ENCODE measurements at regions not wholly inside any gene's neighbourhood (a gene's known extent, or its start where the extent isn't known, plus 50 kb on each side); places are given as distances from the start of the nearest gene placed in this dataset.

DNA sequence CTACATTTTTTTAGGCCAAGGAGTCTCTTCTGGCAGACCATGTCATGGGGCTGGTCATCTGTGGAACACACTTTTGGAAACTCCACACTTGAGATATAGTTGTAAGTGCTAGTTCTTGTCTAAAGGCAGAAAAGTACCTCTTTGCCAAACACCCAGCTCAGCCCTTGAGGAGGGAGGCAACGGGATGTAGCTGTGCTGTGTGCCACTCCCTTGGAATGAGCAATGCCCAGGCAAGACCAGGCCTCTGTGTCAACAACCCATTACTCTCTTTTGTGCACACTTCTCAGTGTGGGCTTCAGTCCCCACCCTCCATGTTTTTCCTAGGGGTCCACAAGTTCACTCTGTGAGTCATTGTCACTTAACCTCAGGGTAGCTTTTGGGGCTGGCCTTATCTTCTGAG, 528.3 kb upstream of the CFAP20DC start:
- DNase-seq: no peak

DNA sequence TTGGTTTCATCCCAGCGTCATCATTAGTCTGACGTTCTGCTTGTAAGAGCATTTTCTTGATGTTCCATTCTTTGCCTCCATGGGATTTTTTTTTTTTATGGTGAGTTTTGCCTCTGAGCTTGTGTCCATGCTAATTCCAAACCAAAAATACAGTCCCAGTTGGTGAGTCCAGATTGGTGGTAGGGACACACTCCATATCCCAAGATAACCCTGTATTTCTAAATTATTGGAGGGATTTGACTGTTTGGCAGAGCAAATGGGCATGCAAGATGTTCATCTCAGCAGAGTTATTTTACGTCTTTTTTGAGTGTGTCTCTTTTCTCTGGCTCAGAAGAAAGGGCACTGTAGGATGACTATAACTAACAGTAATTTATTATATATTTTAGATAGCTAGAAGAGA, 526.8 kb upstream of the CFAP20DC start:
- DNase-seq: no peak

DNA sequence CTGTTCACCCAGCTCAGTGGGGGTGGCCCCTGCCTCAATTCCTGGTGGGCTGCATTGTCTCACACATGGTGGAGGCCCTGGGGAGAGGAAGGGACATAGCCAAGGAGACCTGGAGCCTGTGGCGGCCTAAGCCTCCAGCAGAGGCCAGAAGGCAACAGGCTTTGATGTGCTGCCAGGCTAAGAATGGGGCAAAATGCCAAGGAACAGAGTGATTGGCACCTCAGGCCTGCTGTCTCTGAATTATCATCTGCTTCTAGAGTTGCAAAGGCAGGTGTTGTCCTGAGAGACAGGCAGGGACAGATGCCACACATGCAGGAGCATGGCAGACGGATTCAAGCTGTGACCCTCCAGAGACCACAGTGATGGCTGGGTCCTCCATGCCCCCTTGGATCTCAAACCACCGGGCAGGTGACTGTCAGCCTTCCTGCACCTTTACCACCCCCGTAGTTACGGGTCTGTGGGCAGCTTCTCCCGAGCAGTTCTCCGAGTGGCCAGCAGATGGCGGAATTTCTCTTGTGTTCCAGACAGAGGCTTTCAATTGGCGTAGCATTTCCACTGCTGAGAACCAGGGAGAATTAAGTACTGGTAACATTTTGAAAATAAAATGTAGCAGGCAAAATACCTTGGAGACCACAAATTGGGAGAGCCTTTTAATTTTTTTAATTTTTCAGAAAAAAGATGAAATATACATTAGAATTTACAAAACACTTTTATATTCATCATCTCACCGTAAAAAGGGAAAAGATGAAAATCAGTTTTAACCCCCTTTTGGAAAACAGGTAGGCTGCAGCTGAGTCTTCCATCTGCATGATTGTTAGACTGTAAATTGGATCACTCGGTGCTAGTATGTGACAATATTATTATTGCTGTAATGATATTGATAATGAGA, 525.5 kb upstream of the CFAP20DC start:
- peak; percentile 75 for DNase-seq

DNA sequence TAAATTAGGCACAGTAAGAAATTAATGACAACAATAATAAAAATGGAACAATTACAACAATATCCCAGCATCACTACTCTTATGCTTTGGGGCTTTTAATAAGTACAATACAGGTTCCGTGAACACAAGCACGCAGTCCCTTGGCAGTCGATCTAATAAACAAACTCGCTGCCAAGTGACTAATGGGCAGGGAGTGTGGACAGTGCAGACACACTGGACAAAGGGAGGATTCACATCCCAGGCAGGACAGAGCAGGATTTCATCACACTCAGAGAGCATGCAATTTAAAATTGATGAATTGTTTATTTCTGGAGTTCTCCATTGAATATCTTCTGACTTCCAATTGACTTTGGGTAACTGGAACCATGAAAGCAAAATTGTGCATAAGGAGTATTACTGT, 524.1 kb upstream of the CFAP20DC start:
- DNase-seq: no peak

DNA sequence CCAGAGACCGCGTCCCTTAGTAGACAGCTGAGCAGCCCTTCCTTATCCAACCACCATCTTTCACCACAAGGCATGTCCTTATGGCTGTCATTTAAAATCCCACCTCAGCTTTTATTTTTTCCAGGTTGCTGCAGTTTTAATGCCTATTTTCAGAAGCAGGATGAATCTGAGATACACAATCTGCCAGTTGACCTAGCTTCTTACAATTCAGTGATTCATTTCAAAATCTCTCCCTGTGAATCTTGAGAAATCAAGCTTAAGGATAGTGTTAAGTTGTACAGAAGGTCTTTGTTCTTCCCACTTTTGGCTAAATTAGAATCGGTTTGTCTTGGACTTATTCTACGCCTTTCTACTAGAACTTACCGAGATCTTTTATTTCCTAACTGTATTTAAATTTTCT, 522.3 kb upstream of the CFAP20DC start:
- DNase-seq: no peak

DNA sequence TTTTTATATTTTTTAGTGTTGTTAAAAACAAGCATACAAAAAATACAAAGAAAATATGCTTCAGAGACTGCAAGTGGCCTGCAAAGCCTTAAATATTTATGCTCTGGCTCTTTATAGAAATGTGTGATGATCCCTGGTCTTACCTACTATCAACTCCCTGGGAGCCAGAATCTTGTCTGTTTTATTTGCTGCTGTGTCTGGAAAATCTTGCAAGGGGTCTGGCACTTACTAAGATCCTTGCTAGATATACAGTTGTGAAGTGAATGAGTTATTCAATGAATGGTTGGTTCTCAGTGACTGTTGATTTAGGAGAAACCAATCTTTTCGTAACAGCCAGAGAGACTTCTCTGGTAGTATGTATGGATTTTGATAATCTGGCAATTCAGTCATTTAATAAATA, 521.0 kb upstream of the CFAP20DC start:
- DNase-seq: no peak

DNA sequence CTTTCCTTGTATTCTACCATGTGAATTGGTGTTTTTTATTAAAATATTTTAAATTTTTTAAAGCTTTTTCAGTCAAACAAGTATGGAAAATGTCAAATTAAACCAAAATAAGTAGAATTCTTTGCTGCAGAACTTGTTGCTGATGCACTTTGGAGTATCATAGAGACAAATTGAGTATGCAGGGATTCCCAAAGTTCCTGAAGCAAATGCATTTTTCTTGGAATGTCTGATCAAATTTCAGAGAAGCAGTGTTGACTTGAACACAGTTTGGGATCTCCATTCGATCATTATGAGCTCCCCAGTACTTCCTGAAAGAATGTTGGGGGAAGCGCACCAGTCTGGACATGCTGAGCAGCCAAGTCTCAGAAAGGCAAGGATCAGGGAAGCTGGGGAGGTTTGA, 517.8 kb upstream of the CFAP20DC start:
- no peak for DNase-seq

DNA sequence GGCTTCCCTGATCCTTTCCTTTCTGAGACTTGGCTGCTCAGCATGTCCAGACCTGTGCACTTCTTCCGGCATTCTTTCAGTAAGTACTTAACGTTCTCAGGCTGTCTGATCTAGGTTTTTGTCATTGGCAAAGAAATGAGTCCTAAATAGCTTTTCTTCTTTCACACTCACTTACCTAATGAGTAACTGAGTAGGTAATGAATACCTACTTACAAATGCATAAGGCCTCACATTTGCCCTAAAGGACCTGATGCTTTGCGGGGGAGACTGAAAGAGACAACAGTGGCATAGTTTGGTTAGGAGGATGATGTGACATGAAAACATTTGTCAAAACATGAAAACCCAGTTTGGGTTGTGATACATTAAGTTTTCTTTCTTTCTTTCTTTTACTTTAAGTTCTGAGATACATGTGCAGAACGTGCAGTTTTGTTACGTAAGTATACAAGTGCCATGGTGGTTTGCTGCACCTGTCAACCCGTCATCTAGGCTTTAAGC, 516.7 kb upstream of the CFAP20DC start:
- no peak for DNase-seq

DNA sequence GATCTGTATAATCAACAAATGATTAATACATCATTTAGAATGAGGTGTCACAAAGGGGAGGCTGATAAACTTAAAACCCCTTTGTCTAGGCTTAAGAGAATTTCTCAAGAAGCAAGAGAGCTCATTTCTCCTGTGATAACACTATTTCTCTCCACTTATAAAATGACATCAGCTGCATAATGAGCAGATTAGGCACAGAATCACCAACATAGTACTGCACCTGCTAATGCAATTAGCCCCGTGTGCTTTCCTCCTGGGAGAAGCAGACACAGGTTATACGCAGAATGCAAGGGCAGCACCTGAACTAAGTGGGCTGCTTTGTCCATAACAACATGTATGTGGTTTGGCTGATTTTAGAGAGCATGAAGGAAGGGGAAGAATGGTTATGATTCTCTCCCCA, 515.3 kb upstream of the CFAP20DC start:
- no peak for DNase-seq

DNA sequence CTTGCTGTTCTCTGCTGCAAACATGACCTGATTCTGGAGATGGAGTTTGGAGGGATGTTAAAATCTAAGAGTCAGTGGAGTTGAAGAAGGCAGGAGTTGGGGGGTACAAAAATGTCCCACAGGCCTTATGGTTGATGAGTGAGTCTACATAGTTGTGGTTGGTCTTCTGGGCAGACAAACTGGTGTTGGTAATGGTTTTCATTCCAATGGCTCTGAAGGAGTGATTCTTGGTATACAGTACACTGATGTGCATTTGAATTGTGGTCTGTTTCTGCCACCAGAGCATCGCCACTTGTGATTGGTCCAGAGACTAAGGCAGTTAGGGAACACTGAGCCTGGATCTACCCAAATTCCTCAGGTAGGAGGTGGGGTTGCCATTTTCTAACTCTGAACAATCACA, 514.1 kb upstream of the CFAP20DC start:
- DNase-seq: no peak

DNA sequence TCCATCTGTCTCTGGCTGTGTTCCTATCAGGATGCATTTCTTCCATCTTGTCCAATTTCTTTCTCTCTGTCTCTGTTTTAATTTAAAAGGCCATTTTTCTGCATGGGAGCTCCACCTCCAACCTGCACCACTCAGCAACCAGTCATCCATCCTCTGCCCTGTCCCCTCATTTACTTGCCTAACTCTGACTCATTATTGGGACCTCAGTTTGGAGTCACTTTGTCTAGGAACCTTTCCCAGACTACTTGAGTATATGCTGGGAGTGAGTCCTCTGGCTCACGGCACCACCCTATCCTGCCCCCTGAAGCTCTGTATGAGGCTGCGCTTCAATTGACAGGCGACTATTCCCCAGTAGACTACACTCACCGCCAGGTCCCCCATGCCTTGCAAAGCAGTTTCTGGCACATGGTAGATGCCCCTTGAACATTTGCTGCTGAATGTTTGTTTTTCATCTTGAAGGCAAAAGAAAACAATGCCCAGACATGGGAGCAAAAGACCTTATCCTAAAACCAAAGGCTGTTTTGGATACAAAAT, 513.3 kb upstream of the CFAP20DC start:
- DNase-seq: no peak

DNA sequence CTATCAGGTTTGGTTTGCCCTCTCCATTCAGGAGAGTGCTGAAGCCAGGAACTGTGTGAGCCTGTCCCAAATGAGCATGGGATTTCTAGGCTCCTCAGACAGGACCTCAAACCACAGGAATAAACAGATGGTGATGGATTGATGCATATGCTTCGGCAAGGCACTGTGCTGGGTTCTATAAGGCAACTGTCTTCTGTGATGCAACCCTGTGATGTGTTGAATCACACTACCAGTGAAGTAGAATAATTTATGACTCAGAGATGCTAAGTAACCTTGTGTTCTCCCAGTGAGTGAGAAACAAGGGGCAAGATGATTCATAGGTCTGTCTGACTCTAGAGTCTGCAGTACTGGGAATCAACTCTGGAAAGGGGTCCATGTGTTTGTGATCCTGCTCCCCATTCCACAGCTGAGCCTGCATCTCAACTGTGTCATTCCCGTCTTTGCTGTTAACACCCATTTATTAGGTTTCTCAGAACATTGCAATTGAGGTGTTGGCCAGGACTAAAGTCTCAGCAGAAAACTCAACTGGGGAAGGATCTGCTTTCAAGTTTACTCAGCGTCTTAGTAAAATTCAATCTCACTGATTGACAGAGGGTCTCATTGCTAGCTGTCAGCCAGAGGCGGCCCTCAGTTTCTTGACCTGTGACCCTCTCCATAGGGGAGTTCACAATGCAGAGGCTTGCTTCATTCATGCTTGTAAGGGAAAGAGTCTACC, 510.1 kb upstream of the CFAP20DC start:
- no peak for DNase-seq

DNA sequence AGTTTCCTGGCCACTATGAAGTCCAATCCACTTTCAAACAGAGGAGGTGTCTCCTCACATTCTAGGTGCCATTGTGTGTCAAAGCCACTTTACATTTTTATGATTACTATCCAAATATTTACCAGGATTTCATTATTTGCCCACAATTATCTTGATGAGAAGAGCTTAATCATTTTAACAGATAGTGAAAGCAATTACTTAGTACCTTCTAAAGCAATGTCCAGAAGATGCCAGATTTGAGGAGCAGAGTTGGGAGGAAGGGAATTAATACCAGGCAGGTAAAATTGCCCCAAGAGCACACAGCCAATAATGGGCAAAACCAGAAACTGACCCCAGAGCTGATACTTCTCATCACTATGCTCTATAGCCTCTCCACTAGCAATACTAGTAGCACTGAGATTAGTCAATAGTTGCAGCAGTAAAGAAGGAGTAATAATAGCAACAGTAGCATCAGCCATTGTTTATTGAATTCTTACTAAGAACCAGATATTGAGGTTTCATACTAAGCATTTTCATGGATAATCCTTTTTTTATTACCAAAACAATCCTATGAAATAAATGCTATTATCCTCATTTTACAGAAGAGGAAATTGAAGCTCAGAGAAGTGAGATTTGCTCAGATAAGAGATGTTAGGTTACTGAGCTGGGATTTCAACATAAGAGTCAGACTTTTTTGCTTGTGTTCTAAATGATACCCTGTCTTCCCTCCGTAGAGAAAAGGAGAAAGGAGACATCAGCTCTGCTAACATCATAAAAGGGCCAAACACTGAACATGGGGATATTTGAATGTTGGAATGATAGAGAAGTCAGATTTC, 509.3 kb upstream of the CFAP20DC start:
- DNase-seq: no peak

DNA sequence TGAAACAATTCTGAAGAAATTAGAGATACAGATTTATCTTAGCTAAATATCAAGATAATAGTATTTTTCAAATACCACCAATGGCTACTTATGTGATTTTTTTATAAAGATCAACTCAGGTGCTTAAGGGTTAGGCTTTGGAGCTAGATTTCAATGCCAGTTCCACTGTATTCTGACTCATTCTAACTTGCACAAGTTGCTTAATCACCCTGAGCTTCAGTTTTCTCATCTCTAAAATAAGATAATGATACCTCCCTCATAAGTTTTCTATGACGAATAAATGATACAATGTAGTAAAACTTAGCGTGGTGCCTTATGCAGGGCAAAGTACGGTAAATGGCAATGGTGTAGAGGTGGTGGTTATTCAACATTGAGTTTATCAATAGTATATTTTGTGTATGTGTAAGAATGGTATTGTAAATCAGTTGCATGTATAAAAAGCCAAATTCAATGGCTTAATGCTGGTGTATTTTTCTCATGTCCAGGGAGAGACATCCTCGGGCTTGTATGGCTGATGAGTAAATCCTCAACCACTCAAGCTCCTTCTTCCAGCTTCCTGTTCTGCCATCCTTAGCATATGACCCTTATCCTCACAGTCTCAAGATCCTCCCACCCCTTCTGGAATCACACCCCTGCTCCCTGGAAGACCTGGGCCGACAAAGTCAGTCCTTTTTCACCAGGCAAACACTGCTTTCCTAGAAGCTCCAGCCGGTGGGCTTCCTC, 505.9 kb upstream of the CFAP20DC start:
- DNase-seq: no peak

DNA sequence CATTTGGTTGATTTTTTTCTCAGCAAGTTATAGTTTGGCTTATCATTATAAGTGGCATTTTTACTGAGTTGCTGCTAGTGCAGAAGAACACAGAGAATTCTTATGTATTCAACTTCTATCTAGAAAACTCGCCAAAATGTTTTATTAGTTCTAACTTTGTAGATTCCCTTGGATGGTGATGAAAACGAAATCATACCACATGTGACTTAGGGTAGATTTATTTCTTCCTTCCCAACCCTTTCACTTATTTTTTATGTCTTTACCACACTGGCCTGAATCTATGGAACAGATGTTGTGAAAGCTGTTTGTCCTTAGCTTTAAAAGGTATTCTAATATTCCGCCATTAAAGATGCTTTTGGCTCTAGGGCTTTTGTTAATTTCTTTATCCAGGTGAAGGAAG, 503.3 kb upstream of the CFAP20DC start:
- no peak for DNase-seq

DNA sequence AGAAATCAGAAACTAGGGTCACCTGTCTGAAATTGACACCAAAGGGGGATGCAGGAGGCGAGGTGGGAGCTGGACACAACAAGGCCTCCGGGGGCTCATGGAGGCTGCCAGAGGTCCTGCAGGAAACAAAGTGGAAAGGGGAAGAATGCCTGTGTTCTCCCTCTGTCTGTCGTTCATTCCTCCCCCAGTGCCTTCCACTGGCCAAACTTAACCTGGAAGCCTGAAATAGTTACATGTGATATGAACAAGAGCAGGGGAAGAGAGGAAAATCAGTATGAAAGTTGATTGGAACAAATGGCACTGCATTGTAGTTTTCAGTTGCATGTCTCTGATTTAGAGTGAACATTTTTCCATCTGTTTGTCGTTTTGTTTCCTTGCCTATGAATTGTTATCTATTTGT, 502.0 kb upstream of the CFAP20DC start:
- no peak for DNase-seq

DNA sequence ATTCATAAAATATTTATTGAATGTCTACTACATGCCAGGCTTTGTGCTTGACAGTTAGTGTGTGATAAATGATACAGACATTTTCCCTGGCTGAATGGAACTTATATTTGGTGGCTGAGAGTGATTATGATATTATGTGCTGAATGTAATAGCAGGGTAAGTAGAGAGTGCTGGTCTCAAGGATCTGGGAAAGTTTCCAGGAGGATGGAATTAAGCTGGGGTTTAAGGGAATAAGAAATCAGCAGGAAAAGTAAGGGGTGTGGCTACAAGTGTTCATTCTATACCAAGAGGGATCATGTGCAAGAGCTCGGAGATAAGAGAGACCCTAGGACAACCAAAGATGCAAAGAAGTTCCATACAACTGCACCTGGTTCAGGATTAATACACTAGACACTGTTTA, 500.1 kb upstream of the CFAP20DC start:
- DNase-seq: no peak

DNA sequence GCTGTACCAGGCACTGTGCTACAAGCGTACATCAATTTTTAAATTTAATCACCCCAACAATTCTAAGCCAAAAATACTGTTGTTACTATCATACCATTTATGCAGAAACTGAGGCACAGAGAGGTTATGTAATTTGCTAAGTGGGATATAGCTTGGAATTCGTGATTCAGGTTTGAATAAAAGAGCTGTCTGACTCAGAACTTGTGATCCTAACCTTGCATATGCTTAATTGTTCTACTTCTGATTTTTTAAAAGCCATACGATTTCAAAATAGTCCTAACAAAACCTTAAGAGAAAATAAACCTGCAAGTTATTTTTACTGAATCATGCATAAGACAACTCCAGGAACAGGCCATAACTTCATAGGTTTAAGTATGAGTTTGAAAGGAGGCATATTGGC, 498.0 kb upstream of the CFAP20DC start:
- DNase-seq: no peak

DNA sequence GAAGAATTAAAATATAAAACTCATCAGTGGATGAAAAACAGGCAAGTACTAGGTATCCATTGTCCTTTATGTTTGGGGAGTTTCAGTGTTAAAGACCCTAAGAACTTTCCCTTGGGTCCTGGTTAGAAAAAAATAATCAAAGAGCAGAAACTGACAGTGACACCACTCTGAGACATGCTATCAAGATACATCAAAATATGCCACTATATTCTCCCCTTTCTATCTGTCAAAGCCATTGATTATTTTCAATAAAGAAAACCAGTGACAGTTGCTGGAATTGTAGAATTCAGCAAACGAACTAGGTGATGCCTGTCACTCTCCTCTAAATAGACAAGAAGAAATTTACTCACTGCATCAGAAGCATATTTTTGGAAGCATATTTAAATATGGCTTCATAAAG, 496.7 kb upstream of the CFAP20DC start:
- no peak for DNase-seq

DNA sequence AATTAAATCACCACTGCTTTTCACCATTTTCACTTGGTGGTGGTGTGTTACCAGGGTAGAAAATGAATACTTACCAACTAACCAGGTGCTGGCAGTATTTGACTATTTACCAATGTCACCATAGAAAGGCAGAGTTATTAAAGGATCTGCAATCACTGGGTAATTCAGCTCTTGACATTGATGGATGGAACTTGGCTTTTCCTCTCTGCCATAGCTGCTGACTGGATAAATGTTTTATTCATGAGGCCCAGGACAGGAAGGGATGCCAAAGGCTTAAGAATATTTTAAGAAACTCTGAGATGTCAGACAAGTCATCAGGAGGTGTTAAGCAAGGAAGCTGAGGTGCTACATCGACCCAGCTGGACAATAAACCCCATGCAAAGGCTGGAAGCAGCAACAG, 495.5 kb upstream of the CFAP20DC start:
- no peak for DNase-seq

DNA sequence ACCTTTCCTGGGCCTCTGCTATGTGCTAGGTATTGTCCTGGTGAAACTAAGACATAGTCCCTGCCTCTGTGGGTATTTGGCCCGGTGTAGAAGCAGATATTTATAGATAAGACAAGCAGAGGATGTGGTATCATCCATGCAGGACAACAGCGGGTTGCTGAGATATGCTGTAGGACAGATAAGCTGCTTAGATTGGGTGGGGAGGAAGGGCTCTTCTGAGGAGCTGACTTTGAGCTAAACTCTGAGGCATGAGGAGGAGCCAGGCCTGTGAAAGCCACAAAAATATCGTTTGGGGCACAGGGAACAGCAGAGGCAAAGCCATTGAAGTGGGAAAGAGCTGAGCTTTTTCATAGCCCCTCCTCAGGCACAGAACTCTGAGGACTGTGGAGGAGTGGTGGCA, 492.5 kb upstream of the CFAP20DC start:
- no peak for DNase-seq

DNA sequence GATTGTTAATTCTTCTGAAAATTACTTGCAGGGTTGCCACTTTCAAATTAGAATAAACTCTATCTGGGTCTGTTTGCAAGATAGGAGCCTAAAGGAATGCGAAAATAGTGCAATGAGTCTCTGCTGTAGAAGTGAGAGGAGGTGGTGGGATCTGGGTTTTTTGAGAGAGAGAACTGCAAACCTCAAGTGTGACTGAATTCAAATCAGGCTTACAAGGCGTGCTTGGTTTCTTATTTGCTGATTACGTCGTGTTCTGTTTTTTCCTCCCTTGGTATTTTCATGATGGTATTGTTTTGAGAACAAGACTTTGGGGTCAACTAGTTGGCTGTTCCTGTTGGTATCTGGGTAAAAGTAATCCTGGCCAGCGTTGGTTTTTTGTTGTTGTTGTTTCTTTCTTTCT, 490.9 kb upstream of the CFAP20DC start:
- no peak for DNase-seq

DNA sequence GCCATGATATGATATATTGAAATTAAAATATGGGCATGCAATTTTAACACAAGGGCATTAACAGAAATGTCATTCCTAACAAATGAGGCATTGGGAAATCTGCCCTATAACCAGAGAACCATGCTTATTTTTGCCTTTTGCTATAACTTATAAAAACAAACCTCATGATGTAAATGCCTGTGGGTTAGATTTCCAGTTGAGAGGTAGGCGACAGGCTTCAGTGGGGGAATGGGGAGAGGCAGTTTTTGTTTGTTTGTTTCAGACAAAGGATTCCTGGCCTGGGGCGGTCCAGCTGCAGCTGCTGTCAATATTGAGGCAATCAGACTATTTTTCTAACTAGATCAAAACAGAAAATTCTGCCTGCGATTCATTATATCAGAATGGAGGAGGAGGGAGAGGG, 490.4 kb upstream of the CFAP20DC start:
- DNase-seq: no peak

Data from activated CD4-positive, alpha-beta T cell treated with anti-CD3 and anti-CD28 coated beads for 1 hour (primary cell).